Keratinocyte (primary cell): ENCODE measurements at regions not wholly inside any gene's neighbourhood (a gene's known extent, or its start where the extent isn't known, plus 50 kb on each side); places are given as distances from the start of the nearest gene placed in this dataset.

ENCODE experiments used
- EZH2 ChIP-seq: IDR thresholded peaks from one replicate; pipeline ENCODE4 v1.6.1; 2012; ENCODE audit warnings: inconsistent platforms, mild to moderate bottlenecking, low read length, moderate library complexity
- TF ChIP-seq, protein P1 (sequence below), 3 experiments: IDR thresholded peaks in 1 of 3; conservative IDR thresholded peaks in 1 of 3; optimal IDR thresholded peaks in 1 of 3; 2 replicates in 2 of 3; 3 replicates in 1 of 3; pipeline versions ENCODE3 to v1.5.1; 2011; ENCODE audit warnings: low read length in 3 of 3, mild to moderate bottlenecking in 3 of 3, moderate library complexity in 2 of 3, control low read depth in 1 of 3, inconsistent platforms in 1 of 3; ENCODE audit not compliant: insufficient read depth in 2 of 3; ENCODE audit errors: extremely low read depth in 1 of 3

DNA sequence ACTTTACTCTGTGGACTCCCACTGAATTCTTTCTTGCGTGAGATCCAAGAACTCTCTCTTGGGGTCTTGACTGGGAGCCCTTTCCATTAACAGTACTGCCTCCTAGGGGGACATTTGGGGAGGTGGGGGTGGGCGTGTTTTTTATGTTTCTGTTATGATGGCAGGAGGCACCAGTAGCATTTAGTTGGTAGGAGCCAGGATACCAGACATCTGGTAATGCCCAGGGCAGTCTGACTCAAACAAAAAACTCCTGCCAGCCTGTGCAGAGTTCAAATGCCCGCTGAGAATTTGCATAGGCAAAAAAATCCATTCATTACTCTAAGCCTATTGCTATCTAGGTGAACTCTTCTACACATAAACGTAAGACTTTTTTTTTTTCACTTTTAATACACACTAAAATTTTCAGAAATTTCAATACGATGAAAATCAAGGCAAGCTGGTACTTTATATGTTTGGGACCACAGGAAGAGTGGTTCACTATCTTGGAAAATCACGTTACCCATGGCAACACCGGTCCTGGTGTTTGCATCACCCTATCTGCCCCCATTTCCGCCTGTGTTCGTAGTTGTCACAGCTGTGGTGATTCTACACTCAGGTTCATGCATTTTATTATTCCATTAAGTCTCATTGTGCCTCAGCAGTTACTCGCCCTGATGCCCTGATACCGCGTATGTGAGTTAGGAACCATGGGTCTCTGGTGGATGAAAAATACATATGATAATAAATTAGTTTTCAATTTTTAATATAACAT lies 121.1 kb upstream of the XYLT1 start:
- TF ChIP-seq, protein P1, sequence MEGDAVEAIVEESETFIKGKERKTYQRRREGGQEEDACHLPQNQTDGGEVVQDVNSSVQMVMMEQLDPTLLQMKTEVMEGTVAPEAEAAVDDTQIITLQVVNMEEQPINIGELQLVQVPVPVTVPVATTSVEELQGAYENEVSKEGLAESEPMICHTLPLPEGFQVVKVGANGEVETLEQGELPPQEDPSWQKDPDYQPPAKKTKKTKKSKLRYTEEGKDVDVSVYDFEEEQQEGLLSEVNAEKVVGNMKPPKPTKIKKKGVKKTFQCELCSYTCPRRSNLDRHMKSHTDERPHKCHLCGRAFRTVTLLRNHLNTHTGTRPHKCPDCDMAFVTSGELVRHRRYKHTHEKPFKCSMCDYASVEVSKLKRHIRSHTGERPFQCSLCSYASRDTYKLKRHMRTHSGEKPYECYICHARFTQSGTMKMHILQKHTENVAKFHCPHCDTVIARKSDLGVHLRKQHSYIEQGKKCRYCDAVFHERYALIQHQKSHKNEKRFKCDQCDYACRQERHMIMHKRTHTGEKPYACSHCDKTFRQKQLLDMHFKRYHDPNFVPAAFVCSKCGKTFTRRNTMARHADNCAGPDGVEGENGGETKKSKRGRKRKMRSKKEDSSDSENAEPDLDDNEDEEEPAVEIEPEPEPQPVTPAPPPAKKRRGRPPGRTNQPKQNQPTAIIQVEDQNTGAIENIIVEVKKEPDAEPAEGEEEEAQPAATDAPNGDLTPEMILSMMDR (optimal IDR thresholded peaks at IDR 0.05 in 1 of 3, IDR thresholded peaks at IDR 0.05 in 1 of 3, conservative IDR thresholded peaks at IDR 0.05 in 1 of 3; ENCODE audit: extremely low read depth in 1 of 3, insufficient read depth in 2 of 3, low read length in 3 of 3): no peak
- TF ChIP-seq EZH2: no peak
